HG03135 (cell line): ENCODE measurements at regions not wholly inside any gene's neighbourhood (a gene's known extent, or its start where the extent isn't known, plus 50 kb on each side); places are given as distances from the start of the nearest gene placed in this dataset.

Experiments used
- ATAC-seq: cut with Tn5 transposase; IDR thresholded peaks from one replicate; pipeline ENCODE4 v1.9.1; 2021; ENCODE audit warnings: mild to moderate bottlenecking, moderate library complexity; ENCODE audit not compliant: unreplicated experiment

DNA sequence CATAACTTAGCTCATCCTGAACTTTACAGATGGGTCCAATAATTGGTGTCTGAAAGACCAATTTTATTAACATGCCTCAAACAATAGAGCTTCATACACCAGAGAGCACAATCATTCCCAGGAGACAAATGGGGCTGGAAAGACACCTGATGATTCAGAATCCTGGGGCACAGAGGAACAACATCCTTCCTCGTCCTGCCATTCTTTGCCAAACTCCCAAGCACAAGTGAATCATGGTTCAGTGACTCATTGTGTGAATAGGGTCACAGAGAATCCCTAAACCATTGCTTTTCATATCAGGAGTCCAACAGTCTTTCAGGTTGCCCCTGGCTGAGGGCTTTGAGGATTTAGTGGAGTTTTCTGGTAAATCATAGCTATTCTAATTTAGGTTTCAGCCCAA lies 266.4 kb upstream of the BMP2 start:
- no peak for ATAC-seq

DNA sequence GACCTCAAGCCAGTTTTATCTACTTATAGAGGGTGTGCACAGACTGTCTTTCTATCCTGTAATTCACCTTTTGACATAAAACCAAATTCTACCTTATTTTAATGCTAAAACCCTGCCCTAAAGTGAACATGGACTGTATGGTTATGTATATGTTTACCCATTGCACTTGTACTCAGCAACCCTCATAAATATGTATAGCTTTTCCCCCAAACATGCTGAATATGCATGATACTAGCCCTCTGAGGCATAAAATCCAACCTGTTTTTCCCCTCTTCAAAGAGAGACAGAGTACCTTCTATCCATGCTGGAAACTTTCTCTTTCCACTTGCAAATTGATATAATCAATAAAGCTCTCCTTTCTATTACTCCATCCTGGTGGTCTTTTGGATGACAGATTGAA lies 267.9 kb upstream of the BMP2 start:
- no peak for ATAC-seq

DNA sequence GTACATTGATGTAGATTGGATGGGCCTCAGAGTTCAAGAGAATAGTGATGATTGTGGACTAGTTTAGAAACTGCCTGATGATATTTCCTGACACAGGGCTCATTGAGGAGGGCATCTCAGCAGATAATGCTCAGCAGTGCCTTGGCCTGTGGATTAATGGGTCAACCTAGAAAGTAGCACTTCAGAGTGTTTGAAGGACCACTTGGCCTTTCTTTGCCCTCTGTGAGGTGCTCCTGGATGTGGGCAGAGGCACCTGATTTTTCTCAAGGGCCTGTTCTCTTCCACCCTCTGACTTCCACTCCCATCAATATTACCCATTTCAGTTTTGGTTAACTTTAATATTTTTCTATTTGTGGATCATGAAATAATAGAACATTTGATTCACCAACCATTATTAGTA lies 270.6 kb upstream of the BMP2 start:
- no peak for ATAC-seq

DNA sequence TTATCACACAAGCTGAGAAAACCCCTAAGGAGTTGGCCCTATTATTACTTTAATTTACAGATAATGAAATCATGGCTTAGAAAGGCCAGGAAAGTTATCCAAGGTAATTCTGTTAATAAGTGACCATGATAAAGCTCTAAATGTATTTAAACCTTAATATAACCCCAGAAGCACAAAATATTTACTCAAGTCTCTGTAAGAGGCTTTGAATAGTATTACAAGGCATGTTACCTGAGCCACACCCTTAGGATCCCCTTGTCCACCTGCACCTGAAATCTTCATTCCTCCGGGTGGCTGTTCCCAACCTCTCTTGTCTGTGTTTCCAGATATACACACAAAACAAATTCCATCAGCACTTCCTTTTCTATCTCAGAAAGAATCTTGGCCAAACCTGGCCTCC lies 271.6 kb upstream of the BMP2 start:
- ATAC-seq = no peak

DNA sequence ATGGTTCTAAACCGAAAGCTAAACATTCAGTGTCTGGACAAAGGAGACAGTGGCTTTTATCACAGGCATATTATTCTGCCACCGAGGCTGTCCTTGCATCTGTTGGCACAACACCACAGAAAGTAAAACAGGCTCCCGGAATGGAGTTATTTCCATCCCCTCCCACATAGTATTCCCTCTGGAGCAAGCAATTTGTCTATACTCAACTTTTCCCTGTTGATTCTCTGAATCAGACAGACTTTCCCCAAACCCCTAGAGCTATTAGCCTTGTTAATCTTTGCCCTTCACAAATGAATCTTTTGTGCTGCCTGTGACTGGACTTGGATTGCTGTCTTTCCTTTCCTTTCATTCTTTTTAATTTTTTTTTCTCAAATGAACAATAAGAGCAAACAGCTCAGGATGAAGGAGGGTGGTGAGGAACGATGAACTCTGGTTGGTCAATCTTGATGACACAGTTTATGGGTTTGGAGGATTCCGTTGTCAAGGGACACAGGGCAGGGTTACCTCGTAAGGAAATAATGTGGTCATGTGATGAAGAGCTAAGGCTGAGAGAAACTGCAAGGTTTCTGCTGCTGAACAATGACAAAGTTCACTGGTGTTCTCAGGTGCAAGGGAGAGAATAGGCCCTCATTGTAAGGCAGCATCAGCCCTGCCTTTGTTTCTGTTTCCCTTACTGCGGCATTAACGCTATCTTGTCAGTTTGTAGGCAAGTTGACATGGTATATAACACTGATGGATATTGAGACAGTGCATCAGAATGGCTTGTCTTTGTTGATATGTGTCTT lies 275.0 kb upstream of the BMP2 start:
- no peak for ATAC-seq

DNA sequence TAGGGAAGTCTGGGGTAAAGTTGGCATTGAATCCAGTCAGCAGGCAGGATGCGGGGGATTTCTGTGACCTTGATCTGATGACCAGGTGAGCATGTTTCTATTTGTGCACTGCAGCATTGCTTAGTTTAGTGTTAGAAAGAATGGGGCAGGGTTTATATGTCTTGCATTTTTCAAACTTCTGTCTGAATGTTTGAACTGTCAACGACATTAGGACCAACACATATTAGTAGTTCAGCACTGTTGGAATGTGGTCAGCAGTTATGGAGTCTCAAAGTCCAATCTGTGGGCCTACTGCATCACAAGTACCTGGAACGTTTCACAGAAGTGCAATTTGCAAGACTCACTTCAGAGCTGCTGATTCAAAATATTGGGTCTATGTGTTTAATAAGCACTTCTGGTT lies 276.6 kb upstream of the BMP2 start:
- ATAC-seq = no peak

DNA sequence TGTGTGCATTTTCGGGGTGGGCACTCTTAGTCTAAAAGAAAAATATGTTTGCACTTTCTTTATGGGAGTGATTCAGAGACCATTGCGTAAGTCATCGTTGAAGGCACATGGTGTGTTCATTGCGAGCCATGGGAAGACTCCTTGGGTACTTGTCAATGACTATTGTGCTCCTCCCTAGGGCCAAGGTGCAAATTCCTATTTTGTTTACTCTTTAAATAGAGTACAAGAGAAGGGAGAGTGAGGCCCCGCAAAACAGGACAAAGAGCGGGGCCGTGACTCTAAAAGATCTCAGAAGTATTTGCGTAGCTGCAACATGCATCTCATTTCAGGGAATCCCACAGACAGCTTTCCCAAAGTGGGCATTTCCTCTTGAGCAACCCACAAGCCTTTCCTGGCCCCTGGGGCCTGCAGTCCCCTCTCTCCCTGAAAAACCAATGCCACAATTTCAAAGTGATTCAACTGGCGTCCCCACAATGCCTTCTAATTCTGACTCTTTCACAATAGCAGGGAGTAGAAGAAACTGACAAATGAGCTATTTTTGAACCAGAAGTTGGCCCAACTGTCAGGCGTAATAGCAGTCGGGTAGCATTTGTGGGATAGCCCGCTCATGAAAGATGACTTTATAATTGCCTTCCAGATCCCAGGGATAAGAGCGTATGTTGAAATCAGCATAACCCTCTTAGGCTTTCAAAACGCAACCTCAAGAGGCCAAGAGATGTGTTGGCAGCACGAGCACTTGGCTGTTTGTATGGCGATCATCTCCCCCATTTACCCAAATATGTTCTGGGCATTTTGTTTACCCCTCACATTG lies 277.9 kb upstream of the BMP2 start:
- no peak for ATAC-seq

DNA sequence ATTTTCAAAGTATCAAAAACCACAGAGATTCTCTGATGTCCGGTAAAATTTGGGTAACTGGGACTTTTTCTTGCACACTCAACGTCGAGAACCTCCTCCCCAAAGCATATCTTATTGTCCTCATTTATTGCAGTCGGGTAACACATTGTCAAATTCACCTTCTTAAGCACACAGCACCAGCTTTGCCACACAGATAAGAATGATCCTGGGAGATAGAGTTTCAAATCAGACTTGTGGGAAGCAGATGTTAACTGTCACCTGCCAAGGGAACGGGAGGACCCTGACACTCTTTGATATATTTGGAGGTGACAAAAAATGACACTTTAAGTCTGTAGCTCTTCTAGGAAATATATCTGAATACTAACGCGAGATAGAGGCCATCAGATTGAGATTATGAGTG lies 282.1 kb upstream of the BMP2 start:
- no peak for ATAC-seq

DNA sequence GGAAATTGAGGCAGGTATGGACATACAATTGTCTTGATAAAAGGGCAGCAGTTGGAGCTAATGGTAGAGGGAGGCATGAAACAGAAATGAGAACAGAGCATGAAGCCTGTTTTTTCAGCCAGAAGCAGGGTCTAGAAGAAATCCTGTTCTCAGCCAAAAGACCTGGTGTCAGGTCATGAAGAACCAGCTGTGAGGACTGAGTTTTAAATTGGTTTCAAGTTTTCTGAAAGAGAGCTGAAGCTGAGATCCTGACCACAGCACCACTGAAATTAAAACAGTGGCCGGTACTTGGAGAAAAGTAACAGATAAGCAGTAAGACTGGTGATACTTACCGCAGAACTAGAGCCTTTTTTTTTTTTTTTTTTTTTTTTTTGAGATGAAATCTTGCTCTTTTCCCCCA lies 283.8 kb upstream of the BMP2 start:
- no peak for ATAC-seq

DNA sequence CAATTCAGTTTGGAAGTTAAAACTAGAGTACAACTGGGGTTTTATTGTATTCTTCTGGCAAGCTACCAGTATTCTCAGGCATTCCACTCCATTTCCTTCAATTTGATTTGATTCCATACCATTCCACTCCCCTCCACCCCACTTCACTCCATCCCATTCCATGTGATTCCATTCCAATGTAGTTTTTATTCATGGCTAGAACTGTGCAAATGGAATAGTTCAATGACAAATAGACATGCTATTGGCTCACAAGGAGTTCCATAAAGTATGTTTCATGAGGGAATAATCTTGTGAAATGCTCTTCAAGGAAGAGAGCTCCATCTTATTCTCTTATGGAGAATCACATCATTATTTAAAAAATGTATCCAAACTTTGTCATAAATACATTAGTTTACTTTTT lies 285.0 kb upstream of the BMP2 start:
- ATAC-seq = no peak

DNA sequence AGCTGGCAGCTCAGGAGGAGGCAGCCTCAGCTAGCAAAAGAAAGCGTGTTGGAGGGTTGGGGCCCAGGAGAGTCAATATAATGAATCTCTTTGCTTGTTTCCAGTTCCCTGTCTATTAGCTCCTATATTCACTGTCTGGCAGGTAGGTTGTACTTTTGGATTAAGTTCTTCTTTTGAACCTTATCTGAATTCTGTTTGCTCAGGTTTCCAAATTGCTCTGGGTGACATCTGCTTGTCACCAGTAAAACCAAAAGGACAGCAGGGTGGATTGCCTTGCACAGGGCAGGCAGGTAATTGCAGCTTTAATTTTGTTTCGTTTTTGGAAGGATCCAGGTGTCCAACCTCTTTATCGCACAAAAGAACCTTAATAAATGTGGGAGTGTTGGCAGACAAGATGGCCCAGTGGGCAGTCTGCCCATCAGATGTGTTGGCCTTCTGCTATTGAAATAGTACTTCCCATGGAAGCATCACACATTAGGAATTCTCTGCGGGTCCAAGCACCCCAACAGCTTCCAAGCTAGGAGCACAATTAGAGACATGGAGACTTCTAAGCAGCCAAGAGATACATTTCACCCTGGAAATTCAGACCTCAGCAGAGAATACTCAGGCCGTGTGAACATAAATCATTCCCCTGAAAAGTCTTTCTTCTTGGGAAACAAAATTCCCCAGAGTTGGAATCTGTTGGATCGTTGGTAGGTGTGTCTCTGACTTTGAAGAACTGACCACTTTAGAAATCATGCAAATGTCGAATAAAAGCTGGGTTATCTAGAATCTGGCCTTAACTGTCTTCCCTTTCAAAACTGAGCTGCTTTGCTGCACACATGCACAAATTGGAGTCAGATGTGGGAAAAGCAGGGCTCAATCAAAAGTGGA lies 286.9 kb upstream of the BMP2 start:
- ATAC-seq = no peak

DNA sequence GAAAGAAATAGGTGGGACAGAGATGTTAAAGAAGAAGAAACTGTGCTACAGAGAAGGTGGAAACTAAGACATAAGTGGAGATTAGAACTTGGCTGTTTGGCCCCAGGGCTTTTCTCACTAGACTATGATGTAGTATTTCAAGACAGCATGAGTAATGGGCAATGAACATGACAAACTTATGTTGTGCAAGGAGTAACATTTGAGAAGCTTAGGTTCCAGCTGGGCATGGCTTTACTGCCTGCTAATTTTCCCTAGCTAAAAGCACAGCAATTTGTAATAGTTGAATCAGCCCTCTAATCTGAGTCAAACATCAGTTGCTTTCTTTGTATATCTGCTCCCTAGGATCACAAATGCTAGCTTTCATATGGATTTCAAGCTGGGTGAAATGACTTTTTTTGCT lies 294.3 kb upstream of the BMP2 start:
- ATAC-seq = no peak

DNA sequence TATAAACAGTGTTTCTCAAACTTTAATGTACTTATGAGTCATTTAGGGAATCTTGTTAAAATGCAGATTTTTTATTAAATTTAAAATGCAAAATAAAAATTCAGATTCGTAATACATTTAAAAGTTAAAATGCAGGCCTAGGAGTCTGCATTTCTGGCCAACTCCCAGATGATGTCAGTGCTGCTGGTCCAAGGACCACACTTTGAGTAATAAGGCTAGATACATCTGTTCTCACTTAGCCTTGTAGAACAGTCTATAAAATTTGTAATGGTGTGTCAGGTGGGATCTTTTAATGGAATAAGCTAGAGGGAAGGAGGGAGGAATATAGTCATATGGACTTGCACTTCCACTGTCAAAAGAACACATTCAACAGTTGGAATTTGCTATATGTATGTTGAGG lies 295.6 kb upstream of the BMP2 start:
- ATAC-seq = no peak

DNA sequence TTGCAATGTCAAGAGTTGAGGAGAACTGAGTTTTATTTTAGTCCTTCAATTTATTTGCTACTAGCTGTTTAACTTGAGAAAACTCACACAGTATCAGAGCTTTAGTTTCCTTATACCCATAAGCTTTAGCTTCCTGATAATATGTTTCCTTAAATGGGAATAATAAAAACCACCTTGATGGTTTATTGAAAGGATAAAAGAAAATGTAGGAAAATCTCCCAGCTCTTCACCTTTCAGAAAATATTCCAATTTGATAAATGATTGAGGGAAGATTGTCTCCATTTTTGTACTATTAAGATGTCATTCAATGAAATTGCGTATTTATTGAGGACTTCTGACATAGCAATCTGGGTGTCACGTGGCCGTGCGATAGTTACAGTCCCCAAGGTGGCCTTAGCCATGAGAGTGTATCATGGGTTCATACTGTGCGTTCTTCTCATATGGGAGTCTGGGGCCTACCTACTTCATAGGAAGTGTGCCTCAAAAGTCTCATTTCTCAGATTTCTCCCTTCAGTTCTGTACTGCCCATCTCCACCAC lies 296.3 kb upstream of the BMP2 start:
- ATAC-seq = no peak

DNA sequence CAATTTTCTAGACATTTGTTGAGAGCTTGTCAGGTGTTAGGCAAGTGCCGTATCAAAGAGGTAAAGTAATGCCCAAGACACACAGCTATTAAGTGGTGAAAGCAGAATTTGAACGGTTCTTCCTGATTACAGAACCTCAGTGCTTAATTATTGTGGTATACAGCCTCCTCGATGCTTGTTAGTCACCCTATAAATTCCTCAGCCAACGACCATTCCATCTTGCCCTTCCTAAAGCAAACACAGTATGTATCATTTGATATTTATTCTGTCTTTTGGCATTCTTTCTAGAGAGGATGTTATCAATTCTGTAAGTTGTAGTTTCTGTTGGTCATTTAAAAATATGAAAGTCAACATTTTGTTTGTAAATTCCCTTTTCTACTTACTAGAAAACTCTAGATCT lies 297.8 kb upstream of the BMP2 start:
- no peak for ATAC-seq

DNA sequence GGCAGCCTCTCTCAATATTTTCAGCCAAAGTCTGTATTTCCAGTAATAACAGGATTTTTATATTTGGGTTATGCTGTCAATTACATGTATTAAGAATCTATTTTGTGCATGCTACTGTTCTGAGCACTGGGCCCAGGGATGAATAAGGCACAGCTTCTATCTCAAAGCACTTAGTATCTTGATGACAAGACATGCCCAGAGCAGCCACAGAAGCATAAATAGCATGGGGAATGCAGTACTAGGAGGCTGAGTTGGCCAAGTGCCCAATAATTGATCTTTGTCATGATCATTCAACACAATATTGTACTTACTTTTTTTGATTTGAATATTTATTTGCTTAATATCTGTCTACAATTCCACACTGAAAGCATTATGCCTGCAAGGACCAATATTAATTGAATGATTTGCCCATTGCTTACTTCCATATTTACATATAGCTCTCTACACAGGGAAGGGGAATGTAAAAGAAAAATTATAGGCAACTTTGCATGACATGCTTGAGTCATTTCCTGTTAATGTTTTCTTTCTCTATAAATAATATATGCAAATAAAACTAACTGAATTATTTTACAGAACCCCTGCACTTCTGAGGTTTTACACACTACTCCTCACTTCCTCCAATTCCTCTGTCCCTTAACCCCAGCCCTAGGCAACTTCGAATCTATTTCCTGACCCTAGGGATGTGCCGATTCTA lies 298.9 kb upstream of the BMP2 start:
- ATAC-seq = no peak

DNA sequence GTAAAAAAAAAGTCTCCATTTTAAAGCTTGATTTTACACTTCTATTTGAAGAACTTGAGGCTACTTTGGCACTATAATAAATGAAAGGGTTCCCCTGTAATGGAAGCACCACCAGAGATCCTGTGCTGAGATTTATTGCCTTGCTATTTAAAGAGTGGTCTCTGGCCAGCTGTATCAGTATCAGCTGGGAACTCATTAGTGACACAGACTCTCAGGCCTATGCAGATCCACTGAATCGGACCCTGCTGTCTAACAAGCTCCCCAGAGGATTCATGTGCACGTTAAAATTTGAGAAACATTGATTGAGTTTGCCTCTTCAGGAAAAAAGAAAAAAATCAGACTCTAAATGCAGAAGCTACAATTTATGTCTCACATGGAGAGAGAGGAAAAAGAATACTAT lies 299.9 kb upstream of the BMP2 start:
- no peak for ATAC-seq

DNA sequence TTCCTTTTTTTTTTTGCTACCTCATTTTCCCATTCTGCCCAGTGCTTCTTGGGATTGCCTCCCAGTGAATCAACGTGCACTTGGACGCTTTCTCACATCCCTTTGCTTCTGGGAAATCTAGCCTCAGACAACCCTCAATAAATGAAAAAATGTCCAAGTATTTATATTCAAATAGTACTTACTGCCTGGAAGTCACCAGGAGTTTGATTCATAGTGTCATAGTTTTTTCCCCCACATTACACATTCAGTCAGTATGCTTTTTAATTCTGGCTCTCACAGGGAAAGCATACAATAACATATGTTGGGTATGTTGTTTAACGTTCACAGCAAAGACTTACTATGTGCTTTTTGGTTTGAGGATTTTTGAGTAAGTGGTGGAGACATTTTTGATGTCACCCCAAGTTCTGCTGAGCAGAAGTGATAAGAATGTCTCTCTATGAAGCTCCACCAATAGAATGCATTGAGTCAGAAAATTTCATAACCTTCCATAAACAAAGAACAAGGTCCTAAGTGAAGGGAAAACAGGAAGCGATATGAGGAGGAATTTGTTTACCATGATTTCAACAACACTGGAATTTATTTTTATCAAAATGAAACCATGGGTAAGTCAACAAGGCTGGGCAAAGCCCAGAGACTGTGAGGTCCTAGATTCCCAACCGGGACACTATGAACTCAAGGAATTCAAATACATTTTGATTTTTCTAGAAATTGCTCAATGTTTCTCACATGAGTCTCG lies 301.2 kb upstream of the BMP2 start:
- ATAC-seq = no peak

DNA sequence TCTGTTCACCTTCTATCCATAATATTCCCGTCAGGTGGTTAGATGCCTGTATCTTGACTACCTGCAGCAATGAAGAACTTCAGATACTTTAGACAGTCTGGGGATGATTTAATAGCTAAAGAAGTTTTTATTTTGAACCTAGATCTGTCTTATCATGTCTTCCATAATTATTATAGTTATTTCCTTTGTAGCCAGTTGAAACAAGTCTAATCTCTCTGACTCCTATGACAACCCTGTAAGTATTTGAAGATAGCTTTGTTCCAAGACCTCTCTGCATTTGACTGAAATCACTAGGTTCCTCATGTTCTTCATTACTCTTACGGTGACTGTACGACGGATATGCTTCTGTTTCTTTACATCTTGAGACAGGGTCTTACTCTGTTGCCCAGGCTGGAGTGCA lies 316.6 kb upstream of the BMP2 start:
- ATAC-seq = no peak

DNA sequence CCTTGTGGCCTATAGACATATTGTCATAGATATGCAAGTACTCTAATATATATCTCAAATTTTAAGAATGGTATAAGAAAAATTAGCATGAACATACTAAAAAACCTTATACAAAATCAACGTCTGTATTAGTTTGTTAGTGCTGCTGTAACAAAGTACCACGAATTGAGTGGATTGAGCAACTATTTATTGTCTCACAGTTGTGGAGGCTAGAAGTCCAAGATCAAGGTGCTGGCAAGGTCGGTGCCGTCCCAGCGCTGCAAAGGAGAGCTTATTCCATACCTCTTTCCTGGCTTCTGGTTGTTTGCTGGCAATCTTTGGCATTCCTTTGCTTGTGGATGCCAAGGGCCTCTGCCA lies 317.6 kb upstream of the FERMT1 start:
- ATAC-seq = no peak
